MCF 10A (cell line): ENCODE measurements at regions not wholly inside any gene's neighbourhood (a gene's known extent, or its start where the extent isn't known, plus 50 kb on each side); places are given as distances from the start of the nearest gene placed in this dataset.
A peak's percentile ranks its signal among the peaks of the same experiment; 100 is the strongest.

Source experiments
- BruUV-seq: library from RNA; stranded (reverse); fragments of 400-500 nt; replicated peaks from 2 replicates; lab custom pipeline; 2021; lab: Mats Ljungman, UMichigan
- CTCF ChIA-PET: fragments of 300-600 bp; sonication (Branson Sonifier 250); formaldehyde crosslinking; extraction: SDS; loops from one replicate; lab custom pipeline; 2021; ENCODE audit warnings: antibody characterized with exemption, inconsistent platforms; lab: Yijun Ruan, JAX
- POLR2A ChIA-PET: fragments of 300-600, 350-650 bp; sonication (Branson Sonifier 250); formaldehyde crosslinking; extraction: SDS; loops from one replicate; lab custom pipeline; 2020; ENCODE audit warnings: antibody characterized with exemption, inconsistent platforms; lab: Yijun Ruan, JAX
- DNase-seq: peaks from one replicate; pipeline ENCODE4 v3.0.0-alpha.2; 2018; ENCODE audit not compliant: unreplicated experiment
- H3K27ac Mint-ChIP-seq: one replicate; pipeline ENCODE4 v1.8.0; 2022; ENCODE audit warnings: mild to moderate bottlenecking, low read depth, mixed read lengths; ENCODE audit not compliant: unreplicated experiment
- H3K27me3 Mint-ChIP-seq: one replicate; pipeline ENCODE4 v1.8.0; 2022; ENCODE audit warnings: mixed read lengths; ENCODE audit not compliant: insufficient read depth, unreplicated experiment
- H3K36me3 Mint-ChIP-seq: one replicate; pipeline ENCODE4 v1.8.0; 2022; ENCODE audit warnings: mild to moderate bottlenecking, moderate library complexity, mixed read lengths; ENCODE audit not compliant: insufficient read depth, unreplicated experiment
- H3K4me1 Mint-ChIP-seq: one replicate; pipeline ENCODE4 v1.8.0; 2022; ENCODE audit warnings: mixed read lengths; ENCODE audit not compliant: insufficient read depth, unreplicated experiment
- H3K4me3 Mint-ChIP-seq: one replicate; pipeline ENCODE4 v1.8.0; 2022; ENCODE audit warnings: mild to moderate bottlenecking, moderate library complexity, mixed read lengths; ENCODE audit not compliant: unreplicated experiment
- H3K9me3 Mint-ChIP-seq: one replicate; pipeline ENCODE4 v1.8.0; 2022; ENCODE audit warnings: mixed read lengths; ENCODE audit not compliant: unreplicated experiment
- CTCF ChIP-seq: fragments of 200-600 bp; IDR thresholded peaks from one replicate; pipeline ENCODE4 v1.8.0; 2022; ENCODE audit warnings: antibody characterized with exemption, mild to moderate bottlenecking; ENCODE audit not compliant: unreplicated experiment
- intact Hi-C: fragments of 100-400 bp; cut with micrococcal nuclease; formaldehyde crosslinking; loops from 2 replicates; pipeline ENCODE4 v1.14.1; 2022

GRCh38 chr6:17033746-17034145, 68.1 kb upstream of the STMND1 start:
- no peak overlapping the region for H3K4me3 Mint-ChIP-seq
- peaks cover 23% of the 10 kb centered on the region for H3K27me3 Mint-ChIP-seq
- no peak overlapping the region for H3K27ac Mint-ChIP-seq
- BruUV-seq: no TSS peak
- no peaks in the 10 kb centered on the region for H3K9me3 Mint-ChIP-seq
- ChIA-PET POLR2A (interaction anchor here (0.6 to 1.7 kb wide), 9 partner anchors 9 to 797 kb away, joined by 3 to 8 read pairs (median 4); no protein-coding TSS in a partner anchor), CTCF (interaction anchor here (0.5 to 1.4 kb wide), 5 partner anchors 19 to 717 kb away, joined by 3 to 4 read pairs (median 4); no protein-coding TSS in a partner anchor)
- H3K4me1 Mint-ChIP-seq: peaks cover 13% of the 10 kb centered on the region
- no peak for TF ChIP-seq CTCF
- no peaks in the 10 kb centered on the region for H3K36me3 Mint-ChIP-seq
- intact Hi-C loops: loop anchor here (5.0 kb wide), 1 partner anchor 701 kb away; no protein-coding TSS in a partner anchor
- DNase-seq: no peak

GRCh38 chr6:17032988-17033634, 68.7 kb upstream of the STMND1 start:
- peak overlapping the region; percentile 33 for H3K4me3 Mint-ChIP-seq
- H3K36me3 Mint-ChIP-seq: no peaks in the 10 kb centered on the region
- peak overlapping the region; percentile 57 for H3K27ac Mint-ChIP-seq
- TSS peak; percentile 30 for BruUV-seq
- H3K9me3 Mint-ChIP-seq: no peaks in the 10 kb centered on the region
- peaks cover 13% of the 10 kb centered on the region for H3K4me1 Mint-ChIP-seq
- DNase-seq: peak; percentile 89
- ChIA-PET CTCF (interaction anchor here (0.6 to 1.5 kb wide), 4 partner anchors 9 to 349 kb away, joined by 3 to 4 read pairs (median 3); no protein-coding TSS in a partner anchor), POLR2A (interaction anchor here (0.6 to 1.7 kb wide), 12 partner anchors 9 to 796 kb away, joined by 3 to 8 read pairs (median 4); no protein-coding TSS in a partner anchor)
- H3K27me3 Mint-ChIP-seq: peaks cover 17% of the 10 kb centered on the region
- no peak for TF ChIP-seq CTCF
- intact Hi-C loops: loop anchor here (5.0 kb wide), 1 partner anchor 701 kb away; no protein-coding TSS in a partner anchor

GRCh38 chr6:17032590-17032987, 69.3 kb upstream of the STMND1 start:
- H3K4me1 Mint-ChIP-seq: peaks cover 13% of the 10 kb centered on the region
- no peaks in the 10 kb centered on the region for H3K9me3 Mint-ChIP-seq
- intact Hi-C loops: loop anchor here (5.0 kb wide), 1 partner anchor 700 kb away; no protein-coding TSS in a partner anchor
- TF ChIP-seq CTCF: no peak
- no TSS peak for BruUV-seq
- H3K27me3 Mint-ChIP-seq: peaks cover 13% of the 10 kb centered on the region
- H3K36me3 Mint-ChIP-seq: no peaks in the 10 kb centered on the region
- ChIA-PET POLR2A (interaction anchor here (0.7 to 1.7 kb wide), 11 partner anchors 10 to 796 kb away, joined by 3 to 8 read pairs (median 3); no protein-coding TSS in a partner anchor), CTCF (interaction anchor here (0.6 to 1.5 kb wide), 3 partner anchors 10 to 349 kb away, joined by 3 to 4 read pairs (median 3); no protein-coding TSS in a partner anchor)
- H3K4me3 Mint-ChIP-seq: peak overlapping the region; percentile 33
- H3K27ac Mint-ChIP-seq: peak overlapping the region; percentile 57
- DNase-seq: no peak

DNA sequence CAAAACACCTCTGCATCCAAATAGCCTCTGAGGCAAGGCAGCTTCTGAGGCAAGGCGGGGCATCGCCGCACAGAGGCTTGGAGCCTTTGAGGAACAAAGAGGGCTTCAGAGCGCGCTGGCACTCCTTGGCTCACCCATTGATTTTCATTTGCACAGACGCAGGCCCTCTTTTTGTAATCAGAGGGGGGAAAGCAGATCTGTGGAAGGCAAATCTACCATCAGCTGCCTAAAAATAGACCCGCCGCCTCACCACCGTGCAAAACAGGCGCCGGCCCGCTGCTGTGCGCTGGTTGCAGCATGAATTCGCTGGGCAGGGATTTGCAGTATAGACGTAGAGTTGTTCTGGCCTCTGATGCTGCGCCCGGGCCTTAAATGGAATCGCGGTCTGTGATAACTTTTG, 69.9 kb upstream of the STMND1 start:
- BruUV-seq: no TSS peak
- Mint-ChIP-seq H3K36me3 (no peaks in the 10 kb centered on the region), H3K4me1 (peaks cover 13% of the 10 kb centered on the region), H3K27ac (peak overlapping the region; percentile 57), H3K27me3 (peaks cover 13% of the 10 kb centered on the region), H3K9me3 (no peaks in the 10 kb centered on the region), H3K4me3 (no peak overlapping the region)
- TF ChIP-seq CTCF: no peak
- intact Hi-C loops: loop anchor here (5.0 kb wide), 1 partner anchor 700 kb away; no protein-coding TSS in a partner anchor
- no peak for DNase-seq
- CTCF ChIA-PET: interaction anchor here (1.5 kb wide), 1 partner anchor 10 kb away, joined by 3 read pairs; no protein-coding TSS in a partner anchor
- POLR2A ChIA-PET: interaction anchor here (0.6 to 0.9 kb wide), 2 partner anchors 27 to 38 kb away, joined by 3 read pairs; no protein-coding TSS in a partner anchor
